ENCODE measurements at regions not wholly inside any gene's neighbourhood (a gene's known extent, or its start where the extent isn't known, plus 50 kb on each side); places are given as distances from the start of the nearest gene placed in this dataset.

- TF ChIP-seq POLR2AphosphoS5 (IDR thresholded peaks at IDR 0.05; ENCODE audit: insufficient read depth in 1 of 2, low read depth in 1 of 2) (no peak), CTCF (IDR thresholded peaks at IDR 0.05) (no peak), POLR2A (IDR thresholded peaks at IDR 0.05) (no peak)
Measured at GRCh38 chr4:136909626-136910025, 622.7 kb downstream of the PCDH18 start.

Data from vagina (tissue), 2 donors.